HFF-Myc (cell line): ENCODE measurements at regions not wholly inside any gene's neighbourhood (a gene's known extent, or its start where the extent isn't known, plus 50 kb on each side); places are given as distances from the start of the nearest gene placed in this dataset.

Experiments used
- DNase-seq: peaks from one replicate; pipeline ENCODE4 v3.0.0-alpha.2; 2011; ENCODE audit warnings: low read depth; ENCODE audit errors: extremely low read depth
- H3K4me3 ChIP-seq: replicated peaks from 2 replicates; pipeline ENCODE4 v1.5.1; 2011; ENCODE audit warnings: low read depth, mild to moderate bottlenecking, control low read depth, low read length
- TF ChIP-seq, protein P1 (sequence below): IDR thresholded peaks from 2 replicates; pipeline ENCODE4 v1.5.1; 2012; ENCODE audit warnings: mild to moderate bottlenecking, low read depth, low read length, control low read depth; ENCODE audit errors: missing control alignments

GRCh38 chr4:74621616-74622015 is 172.7 kb downstream of the BTC start:
- no peak for DNase-seq
- TF ChIP-seq, protein P1, sequence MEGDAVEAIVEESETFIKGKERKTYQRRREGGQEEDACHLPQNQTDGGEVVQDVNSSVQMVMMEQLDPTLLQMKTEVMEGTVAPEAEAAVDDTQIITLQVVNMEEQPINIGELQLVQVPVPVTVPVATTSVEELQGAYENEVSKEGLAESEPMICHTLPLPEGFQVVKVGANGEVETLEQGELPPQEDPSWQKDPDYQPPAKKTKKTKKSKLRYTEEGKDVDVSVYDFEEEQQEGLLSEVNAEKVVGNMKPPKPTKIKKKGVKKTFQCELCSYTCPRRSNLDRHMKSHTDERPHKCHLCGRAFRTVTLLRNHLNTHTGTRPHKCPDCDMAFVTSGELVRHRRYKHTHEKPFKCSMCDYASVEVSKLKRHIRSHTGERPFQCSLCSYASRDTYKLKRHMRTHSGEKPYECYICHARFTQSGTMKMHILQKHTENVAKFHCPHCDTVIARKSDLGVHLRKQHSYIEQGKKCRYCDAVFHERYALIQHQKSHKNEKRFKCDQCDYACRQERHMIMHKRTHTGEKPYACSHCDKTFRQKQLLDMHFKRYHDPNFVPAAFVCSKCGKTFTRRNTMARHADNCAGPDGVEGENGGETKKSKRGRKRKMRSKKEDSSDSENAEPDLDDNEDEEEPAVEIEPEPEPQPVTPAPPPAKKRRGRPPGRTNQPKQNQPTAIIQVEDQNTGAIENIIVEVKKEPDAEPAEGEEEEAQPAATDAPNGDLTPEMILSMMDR = no peak
- H3K4me3 ChIP-seq = no peak overlapping the region

DNA sequence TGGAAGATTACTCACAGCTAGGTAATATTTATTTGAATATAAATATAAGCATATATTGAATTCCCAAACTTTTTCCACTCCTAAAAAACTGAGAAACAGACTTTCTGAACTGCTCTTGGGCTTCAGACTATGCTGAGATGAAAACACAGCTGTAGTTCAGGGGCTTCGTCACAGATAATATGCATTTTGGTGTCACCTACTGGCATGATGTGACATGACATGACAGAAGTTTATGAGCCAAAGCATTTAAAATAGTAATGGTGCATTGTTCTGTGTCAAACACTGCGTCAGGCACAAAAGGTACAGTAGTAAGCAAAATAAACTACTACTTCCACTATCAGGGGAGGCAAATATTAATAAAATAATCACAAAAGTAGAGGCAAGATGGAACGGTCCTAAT is 171.3 kb downstream of the BTC start:
- no peak overlapping the region for H3K4me3 ChIP-seq
- TF ChIP-seq, protein P1 = peak; percentile 34
- DNase-seq = peak; percentile 36

- H3K4me3 ChIP-seq = no peak overlapping the region
- TF ChIP-seq, protein P1 = no peak
- DNase-seq = peak; percentile 91
Measured at GRCh38 chr4:74624351-74625151, 169.8 kb downstream of the BTC start.

GRCh38 chr4:74625981-74626380 is 168.3 kb downstream of the BTC start:
- no peak for DNase-seq
- H3K4me3 ChIP-seq = no peak overlapping the region
- TF ChIP-seq, protein P1 = no peak

- DNase-seq = no peak
- TF ChIP-seq, protein P1 = no peak
- H3K4me3 ChIP-seq = no peak overlapping the region
Measured at GRCh38 chr4:74627093-74627492, 167.2 kb downstream of the BTC start.

GRCh38 chr4:74627504-74627903 is 166.8 kb downstream of the BTC start:
- TF ChIP-seq, protein P1 = no peak
- H3K4me3 ChIP-seq = no peak overlapping the region
- DNase-seq = no peak
